ENCODE measurements at regions not wholly inside any gene's neighbourhood (a gene's known extent, or its start where the extent isn't known, plus 50 kb on each side); places are given as distances from the start of the nearest gene placed in this dataset.

GRCh38 chr13:87986639-87987250, 315.6 kb downstream of the SLITRK5 start:
- Histone ChIP-seq H3K79me2 (no peaks in the 10 kb centered on the region), H3K27me3 (ENCODE audit: control insufficient read depth, insufficient read depth, low read length) (no peaks in the 10 kb centered on the region), H3K4me1 (no peaks in the 10 kb centered on the region), H3K9ac (no peak overlapping the region), H3K27ac (no peak overlapping the region), H3K4me3 (ENCODE audit: low read depth, low read length) (no peak overlapping the region), H3K36me3 (ENCODE audit: control insufficient read depth, insufficient read depth, low read length) (no peaks in the 10 kb centered on the region), H2AFZ (no peak overlapping the region), H3K9me3 (ENCODE audit: control insufficient read depth, low read length) (no peaks in the 10 kb centered on the region), H3K4me2 (ENCODE audit: low read length) (no peak overlapping the region)
- no peak for TF ChIP-seq CTCF (IDR thresholded peaks at IDR 0.05)

- Histone ChIP-seq H3K27me3 (ENCODE audit: control insufficient read depth, insufficient read depth, low read length) (no peaks in the 10 kb centered on the region), H3K4me3 (ENCODE audit: low read depth, low read length) (no peak overlapping the region), H2AFZ (no peak overlapping the region), H3K9ac (no peak overlapping the region), H3K79me2 (no peaks in the 10 kb centered on the region), H3K9me3 (ENCODE audit: control insufficient read depth, low read length) (no peaks in the 10 kb centered on the region), H3K27ac (no peak overlapping the region), H3K4me1 (no peaks in the 10 kb centered on the region), H3K4me2 (ENCODE audit: low read length) (no peak overlapping the region), H3K36me3 (ENCODE audit: control insufficient read depth, insufficient read depth, low read length) (no peaks in the 10 kb centered on the region)
- TF ChIP-seq CTCF (IDR thresholded peaks at IDR 0.05): no peak
Observed at GRCh38 chr13:87998081-87998480, 326.9 kb downstream of the SLITRK5 start.

- Histone ChIP-seq H3K4me1 (no peaks in the 10 kb centered on the region), H3K36me3 (ENCODE audit: control insufficient read depth, insufficient read depth, low read length) (no peaks in the 10 kb centered on the region), H2AFZ (no peak overlapping the region), H3K27me3 (ENCODE audit: control insufficient read depth, insufficient read depth, low read length) (no peaks in the 10 kb centered on the region), H3K4me2 (ENCODE audit: low read length) (no peak overlapping the region), H3K9me3 (ENCODE audit: control insufficient read depth, low read length) (no peaks in the 10 kb centered on the region), H3K9ac (no peak overlapping the region), H3K4me3 (ENCODE audit: low read depth, low read length) (no peak overlapping the region), H3K27ac (no peak overlapping the region), H3K79me2 (no peaks in the 10 kb centered on the region)
- TF ChIP-seq CTCF (IDR thresholded peaks at IDR 0.05): no peak
Observed at GRCh38 chr13:87999240-87999700, 328.1 kb downstream of the SLITRK5 start.

- Histone ChIP-seq H3K27ac (no peak overlapping the region), H3K36me3 (ENCODE audit: control insufficient read depth, insufficient read depth, low read length) (no peaks in the 10 kb centered on the region), H3K4me3 (ENCODE audit: low read depth, low read length) (no peak overlapping the region), H3K9me3 (ENCODE audit: control insufficient read depth, low read length) (no peaks in the 10 kb centered on the region), H3K4me2 (ENCODE audit: low read length) (no peak overlapping the region), H3K27me3 (ENCODE audit: control insufficient read depth, insufficient read depth, low read length) (no peaks in the 10 kb centered on the region), H3K4me1 (no peaks in the 10 kb centered on the region), H3K79me2 (no peaks in the 10 kb centered on the region), H2AFZ (no peak overlapping the region), H3K9ac (no peak overlapping the region)
- TF ChIP-seq CTCF (IDR thresholded peaks at IDR 0.05): no peak
Observed at GRCh38 chr13:87999788-88000187, 328.6 kb downstream of the SLITRK5 start.

GRCh38 chr13:88000239-88000638, 329.1 kb downstream of the SLITRK5 start:
- no peaks in the 10 kb centered on the region for H3K36me3 ChIP-seq (ENCODE audit: control insufficient read depth, insufficient read depth, low read length)
- H3K27me3 ChIP-seq (ENCODE audit: control insufficient read depth, insufficient read depth, low read length): no peaks in the 10 kb centered on the region
- no peaks in the 10 kb centered on the region for H3K79me2 ChIP-seq
- no peak overlapping the region for H3K27ac ChIP-seq
- H3K4me2 ChIP-seq (ENCODE audit: low read length): no peak overlapping the region
- no peak for TF ChIP-seq CTCF (IDR thresholded peaks at IDR 0.05)
- no peak overlapping the region for H3K9ac ChIP-seq
- H3K4me1 ChIP-seq: no peaks in the 10 kb centered on the region
- H3K4me3 ChIP-seq (ENCODE audit: low read depth, low read length): no peak overlapping the region
- H2AFZ ChIP-seq: no peak overlapping the region
- no peaks in the 10 kb centered on the region for H3K9me3 ChIP-seq (ENCODE audit: control insufficient read depth, low read length)

Data from parathyroid adenoma (tissue), 2 donors.